ENCODE measurements at regions not wholly inside any gene's neighbourhood (a gene's known extent, or its start where the extent isn't known, plus 50 kb on each side); places are given as distances from the start of the nearest gene placed in this dataset.

DNA sequence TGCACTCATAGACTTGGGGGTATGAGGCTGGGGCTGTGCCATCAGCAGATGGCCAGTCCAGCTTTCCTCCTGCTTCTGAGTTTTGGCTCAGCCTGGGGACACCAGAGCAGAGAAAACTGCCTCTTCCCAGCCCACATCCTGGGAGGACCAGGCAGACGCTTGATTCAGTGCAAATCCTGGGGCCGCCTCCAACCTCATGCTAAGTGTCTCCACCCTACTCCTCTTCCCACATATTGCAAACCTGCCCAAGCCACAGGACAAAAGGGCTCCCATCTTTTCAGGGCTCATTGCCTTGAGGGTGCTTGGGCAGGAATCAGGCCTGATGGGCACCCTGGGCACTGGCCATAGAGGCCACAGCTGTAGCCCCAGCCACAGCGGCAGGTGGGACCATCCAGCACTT is 79.7 kb upstream of the SHANK2 start:
- H3K27ac ChIP-seq, result no peak overlapping the region
- peak in 1 of 2 donors; percentile 54 for DNase-seq (ENCODE audit: low spot score in 2 of 2)
- H3K4me1 ChIP-seq, result no peaks in the 10 kb centered on the region
- no peaks in the 10 kb centered on the region for H3K36me3 ChIP-seq
- intact Hi-C loops (cut with DNase I), result no loop called here
- no peaks in the 10 kb centered on the region for H3K27me3 ChIP-seq
- TF ChIP-seq, protein P1, sequence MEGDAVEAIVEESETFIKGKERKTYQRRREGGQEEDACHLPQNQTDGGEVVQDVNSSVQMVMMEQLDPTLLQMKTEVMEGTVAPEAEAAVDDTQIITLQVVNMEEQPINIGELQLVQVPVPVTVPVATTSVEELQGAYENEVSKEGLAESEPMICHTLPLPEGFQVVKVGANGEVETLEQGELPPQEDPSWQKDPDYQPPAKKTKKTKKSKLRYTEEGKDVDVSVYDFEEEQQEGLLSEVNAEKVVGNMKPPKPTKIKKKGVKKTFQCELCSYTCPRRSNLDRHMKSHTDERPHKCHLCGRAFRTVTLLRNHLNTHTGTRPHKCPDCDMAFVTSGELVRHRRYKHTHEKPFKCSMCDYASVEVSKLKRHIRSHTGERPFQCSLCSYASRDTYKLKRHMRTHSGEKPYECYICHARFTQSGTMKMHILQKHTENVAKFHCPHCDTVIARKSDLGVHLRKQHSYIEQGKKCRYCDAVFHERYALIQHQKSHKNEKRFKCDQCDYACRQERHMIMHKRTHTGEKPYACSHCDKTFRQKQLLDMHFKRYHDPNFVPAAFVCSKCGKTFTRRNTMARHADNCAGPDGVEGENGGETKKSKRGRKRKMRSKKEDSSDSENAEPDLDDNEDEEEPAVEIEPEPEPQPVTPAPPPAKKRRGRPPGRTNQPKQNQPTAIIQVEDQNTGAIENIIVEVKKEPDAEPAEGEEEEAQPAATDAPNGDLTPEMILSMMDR (IDR thresholded peaks at IDR 0.05), result no peak
- H3K9me3 ChIP-seq, result no peaks in the 10 kb centered on the region
- no peak overlapping the region for H3K4me3 ChIP-seq

DNA sequence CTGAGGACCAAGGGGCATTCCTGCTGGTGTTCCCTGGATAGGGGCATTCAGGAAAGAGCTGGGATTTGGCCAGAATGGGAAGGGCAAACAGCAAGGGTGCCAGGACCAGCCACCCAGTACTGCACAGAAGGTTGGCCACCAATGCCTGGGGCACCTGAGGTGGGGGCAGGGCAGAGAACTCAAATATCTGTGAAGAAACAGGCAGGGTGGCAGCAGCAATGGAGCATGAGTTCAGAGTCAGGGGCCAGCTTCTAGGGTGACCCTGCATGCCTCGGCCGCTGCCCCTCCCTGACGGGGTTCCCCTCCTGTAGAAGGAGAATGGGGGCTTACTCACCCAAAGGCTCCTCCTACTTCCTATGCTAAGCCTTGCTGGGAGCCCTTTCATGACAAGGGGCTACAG is 79.3 kb upstream of the SHANK2 start:
- Histone ChIP-seq H3K9me3 (no peaks in the 10 kb centered on the region), H3K36me3 (no peaks in the 10 kb centered on the region), H3K4me3 (no peak overlapping the region), H3K27ac (no peak overlapping the region), H3K27me3 (no peaks in the 10 kb centered on the region), H3K4me1 (no peaks in the 10 kb centered on the region)
- TF ChIP-seq, protein P1 (IDR thresholded peaks at IDR 0.05), result no peak
- intact Hi-C loops (cut with DNase I), result no loop called here
- peak in 1 of 2 donors; percentile 15 for DNase-seq (ENCODE audit: low spot score in 2 of 2)

DNA sequence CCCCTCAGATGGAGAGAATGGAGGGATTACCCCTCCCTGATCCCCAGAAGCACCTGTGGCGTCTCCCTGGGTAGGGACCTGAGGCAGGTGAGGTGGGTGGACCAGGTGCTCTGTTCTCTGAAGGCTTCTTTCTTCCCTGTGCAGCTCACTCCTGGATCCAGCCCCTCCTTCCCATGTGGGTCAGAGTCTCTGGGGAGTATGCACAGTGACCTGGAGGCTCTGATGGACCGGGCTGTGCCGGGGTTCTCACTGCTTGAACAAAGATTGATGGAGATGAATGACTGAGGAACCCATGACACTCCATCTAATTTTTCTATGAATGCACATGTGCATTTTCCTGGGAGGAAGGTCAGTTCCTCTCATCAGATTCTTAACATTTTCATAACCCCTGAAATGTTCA is 78.6 kb upstream of the SHANK2 start:
- TF ChIP-seq, protein P1 (IDR thresholded peaks at IDR 0.05), result no peak
- Histone ChIP-seq H3K4me3 (no peak overlapping the region), H3K4me1 (no peaks in the 10 kb centered on the region), H3K9me3 (no peaks in the 10 kb centered on the region), H3K36me3 (no peaks in the 10 kb centered on the region), H3K27ac (no peak overlapping the region), H3K27me3 (no peaks in the 10 kb centered on the region)
- peak in 1 of 2 donors; percentile 41 for DNase-seq (ENCODE audit: low spot score in 2 of 2)
- intact Hi-C loops (cut with DNase I), result no loop called here

DNA sequence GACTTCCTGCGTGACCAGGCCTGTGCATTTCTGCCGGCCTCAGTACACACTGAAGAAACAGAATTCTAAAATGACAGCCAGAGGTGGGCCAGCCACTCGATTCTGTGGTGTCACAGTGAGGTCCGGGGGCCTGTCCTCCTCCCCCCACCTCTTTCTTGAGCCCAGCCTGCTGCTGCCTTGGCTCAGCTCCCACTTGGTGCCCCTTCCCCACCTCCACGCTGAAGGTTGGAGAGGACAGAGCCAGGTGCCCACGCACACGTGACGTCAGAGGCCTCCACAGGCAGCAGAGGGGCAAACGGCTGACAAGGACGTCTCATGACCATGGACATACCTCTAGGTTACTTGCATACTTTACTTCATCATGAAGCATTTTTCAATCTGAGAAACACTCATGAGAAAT is 78.0 kb upstream of the SHANK2 start:
- no peak overlapping the region for H3K27ac ChIP-seq
- H3K9me3 ChIP-seq, result no peaks in the 10 kb centered on the region
- no peak overlapping the region for H3K4me3 ChIP-seq
- TF ChIP-seq, protein P1 (IDR thresholded peaks at IDR 0.05), result no peak
- intact Hi-C loops (cut with DNase I), result no loop called here
- no peaks in the 10 kb centered on the region for H3K27me3 ChIP-seq
- DNase-seq (ENCODE audit: low spot score in 2 of 2), result peak in 1 of 2 donors; percentile 35
- no peaks in the 10 kb centered on the region for H3K36me3 ChIP-seq
- H3K4me1 ChIP-seq, result no peaks in the 10 kb centered on the region

DNA sequence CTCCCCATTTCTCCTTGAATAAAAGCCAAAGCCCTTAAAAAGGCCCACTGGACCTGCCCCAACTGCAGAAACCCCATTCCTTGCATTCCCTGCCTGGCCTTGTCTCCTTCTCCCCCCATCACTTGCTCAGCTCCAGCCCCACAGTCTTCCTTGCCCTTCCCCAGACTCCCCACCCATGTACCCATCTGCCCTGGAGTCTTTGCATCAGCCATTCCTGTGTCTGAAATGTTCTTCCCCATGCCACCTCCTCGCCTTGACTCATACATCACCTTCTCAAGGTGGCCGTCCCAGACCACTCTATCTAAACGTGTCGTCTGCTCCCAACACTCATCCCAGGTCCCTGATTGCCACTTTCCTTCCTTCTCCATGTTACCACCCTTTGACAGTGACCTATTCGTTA is 77.4 kb upstream of the SHANK2 start:
- intact Hi-C loops (cut with DNase I), result no loop called here
- DNase-seq (ENCODE audit: low spot score in 2 of 2), result peak in 1 of 2 donors; percentile 15
- Histone ChIP-seq H3K27ac (no peak overlapping the region), H3K4me3 (no peak overlapping the region), H3K9me3 (no peaks in the 10 kb centered on the region), H3K36me3 (no peaks in the 10 kb centered on the region), H3K4me1 (no peaks in the 10 kb centered on the region), H3K27me3 (no peaks in the 10 kb centered on the region)
- TF ChIP-seq, protein P1 (IDR thresholded peaks at IDR 0.05), result no peak

DNA sequence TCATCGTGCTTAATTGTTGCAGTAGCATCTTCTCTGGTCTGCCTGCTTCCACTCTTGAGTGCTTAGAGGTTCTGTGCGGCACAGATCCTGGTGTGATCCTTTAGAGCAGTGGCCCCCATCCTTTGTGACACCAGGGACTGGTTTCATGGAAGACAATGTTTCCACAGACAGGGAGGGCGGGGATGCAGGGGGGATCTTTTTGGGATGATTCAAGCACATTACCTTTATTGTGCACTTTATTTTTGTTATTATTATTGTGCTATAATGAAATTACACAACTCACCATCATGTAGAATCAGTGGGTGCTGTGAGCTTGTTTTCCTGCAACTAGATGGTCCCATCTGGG is 76.8 kb upstream of the SHANK2 start:
- Histone ChIP-seq H3K9me3 (no peaks in the 10 kb centered on the region), H3K4me3 (no peak overlapping the region), H3K27me3 (no peaks in the 10 kb centered on the region), H3K36me3 (no peaks in the 10 kb centered on the region), H3K4me1 (no peaks in the 10 kb centered on the region), H3K27ac (no peak overlapping the region)
- TF ChIP-seq, protein P1 (IDR thresholded peaks at IDR 0.05), result no peak
- intact Hi-C loops (cut with DNase I), result no loop called here
- peak in 1 of 2 donors; percentile 9 for DNase-seq (ENCODE audit: low spot score in 2 of 2)

Measured in ascending aorta (tissue), 2 donors.